SKM-1 treated with dmso at 0.1 percent for 144 hours (cell line): ENCODE measurements at regions not wholly inside any gene's neighbourhood (a gene's known extent, or its start where the extent isn't known, plus 50 kb on each side); places are given as distances from the start of the nearest gene placed in this dataset.

Source experiments
- DNase-seq: peaks from one replicate; lab custom pipeline; 2025; ENCODE audit not compliant: unreplicated experiment; lab: John Stamatoyannopoulos, UW

DNA sequence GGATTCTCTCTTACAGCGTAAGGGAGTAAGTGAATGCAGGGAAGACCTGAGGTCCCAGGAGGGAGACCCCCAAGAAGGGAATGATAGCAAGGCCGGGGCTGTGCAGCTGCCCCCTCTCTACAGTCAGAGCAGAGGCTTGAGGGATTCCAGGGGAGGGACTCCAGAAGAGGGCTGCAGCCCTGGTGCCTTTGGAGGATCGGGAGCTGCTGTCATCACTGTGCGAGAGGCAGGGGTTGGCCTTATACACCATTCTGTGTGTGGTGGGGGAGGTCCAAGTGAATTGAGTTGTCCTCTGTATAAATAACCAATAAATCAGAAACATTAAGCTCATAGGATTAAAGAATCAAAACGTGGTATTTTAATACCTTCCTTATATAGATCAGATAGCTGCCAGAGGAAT is 114.9 kb downstream of the GLI2 start:
- no peak for DNase-seq

DNA sequence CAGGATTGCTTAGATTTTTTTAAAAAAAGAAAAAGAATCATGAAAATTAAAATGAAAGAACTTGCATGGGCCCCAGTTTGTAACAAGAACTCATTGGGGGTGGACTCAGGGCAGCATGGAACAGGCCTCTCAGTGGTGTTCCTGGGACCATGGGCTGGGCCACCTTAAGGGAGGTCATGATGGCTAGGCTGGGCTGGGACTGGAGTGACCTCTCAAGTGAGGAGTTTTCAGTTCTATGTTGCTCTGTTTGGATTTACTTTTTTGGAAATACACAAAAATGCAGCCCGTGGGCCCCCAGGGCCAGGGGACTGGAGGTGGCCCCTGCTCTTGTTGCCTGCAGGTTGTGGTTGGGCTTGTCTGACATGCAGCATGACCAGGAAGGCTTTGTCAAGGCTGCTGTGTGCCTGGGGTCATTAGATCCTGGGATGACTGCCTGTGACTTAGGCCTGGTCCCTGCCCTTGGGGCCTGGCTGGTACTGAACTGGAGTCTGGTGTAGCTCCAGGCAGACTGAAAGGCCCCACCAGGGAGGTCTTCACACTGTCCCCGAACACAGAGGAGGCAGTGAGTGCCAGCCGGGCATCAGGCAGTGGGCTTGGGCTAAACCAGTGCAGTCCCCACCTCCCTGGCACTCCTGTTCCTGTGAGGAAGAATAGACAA is 115.6 kb downstream of the GLI2 start:
- no peak for DNase-seq

GRCh38 chr2:120852200-120852815 is 116.6 kb downstream of the GLI2 start:
- DNase-seq = no peak

DNA sequence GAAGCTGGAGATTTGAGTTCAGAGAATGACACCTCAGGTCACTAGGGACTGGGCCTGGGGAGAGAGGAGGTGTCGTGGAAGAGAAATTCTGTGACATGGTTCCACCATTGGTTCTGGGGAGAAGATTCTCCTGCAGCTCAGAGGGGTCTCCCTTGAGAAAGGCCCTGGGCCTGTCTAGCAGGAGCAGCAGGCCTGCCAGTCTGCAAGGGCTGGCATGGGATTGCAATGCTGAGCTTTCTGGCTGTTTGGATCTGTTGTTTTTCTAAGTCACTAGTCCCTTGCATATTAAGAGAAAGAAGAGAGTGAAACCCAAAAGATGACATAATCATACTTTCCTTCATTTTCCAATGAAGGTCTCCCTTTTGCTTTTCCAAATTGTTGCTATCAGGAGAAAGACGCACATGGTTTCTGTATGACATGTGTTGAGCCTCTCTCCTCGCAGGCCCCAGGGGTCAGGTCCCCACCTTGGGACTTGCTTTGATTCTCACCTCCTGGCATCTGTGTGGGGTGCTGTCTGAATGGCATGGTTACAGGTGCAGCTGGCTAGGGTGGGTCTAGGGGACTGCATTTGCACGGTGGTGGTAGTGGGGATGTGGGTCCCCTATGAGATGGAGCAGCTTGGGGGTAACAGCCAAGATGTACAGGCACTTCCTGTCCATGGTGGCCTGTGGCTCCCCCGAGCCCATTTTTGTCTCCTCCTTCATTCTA is 117.8 kb downstream of the GLI2 start:
- DNase-seq = no peak

DNA sequence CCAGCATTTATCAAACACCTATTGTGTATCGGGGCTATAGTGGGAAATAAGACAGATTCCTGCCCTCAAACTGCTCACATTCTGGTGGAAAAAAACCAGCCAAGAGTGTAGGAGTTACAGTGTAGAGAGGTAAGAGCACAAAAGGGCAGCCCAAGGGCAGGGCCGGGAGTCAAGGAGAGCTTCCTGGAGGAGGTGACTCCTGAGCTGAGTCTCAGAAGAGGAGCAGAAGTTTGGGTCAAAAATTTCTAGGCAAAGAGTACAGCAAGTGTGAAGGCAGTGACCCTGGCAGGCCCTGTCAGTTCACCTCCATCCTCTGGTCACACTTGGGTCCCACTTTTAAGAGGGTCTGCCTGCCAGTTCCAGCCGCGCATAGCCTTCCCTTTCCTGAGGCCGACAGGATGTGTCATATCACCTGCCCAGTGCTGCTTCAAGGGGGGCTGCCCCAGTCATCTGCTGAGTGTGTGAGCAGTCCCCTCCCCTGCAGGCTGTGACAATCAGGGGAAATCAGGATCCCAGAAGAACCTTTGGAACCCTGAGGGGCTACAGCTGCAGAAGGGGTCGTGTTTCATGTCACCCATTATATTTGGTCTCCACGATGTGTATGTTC is 118.4 kb downstream of the GLI2 start:
- no peak for DNase-seq

DNA sequence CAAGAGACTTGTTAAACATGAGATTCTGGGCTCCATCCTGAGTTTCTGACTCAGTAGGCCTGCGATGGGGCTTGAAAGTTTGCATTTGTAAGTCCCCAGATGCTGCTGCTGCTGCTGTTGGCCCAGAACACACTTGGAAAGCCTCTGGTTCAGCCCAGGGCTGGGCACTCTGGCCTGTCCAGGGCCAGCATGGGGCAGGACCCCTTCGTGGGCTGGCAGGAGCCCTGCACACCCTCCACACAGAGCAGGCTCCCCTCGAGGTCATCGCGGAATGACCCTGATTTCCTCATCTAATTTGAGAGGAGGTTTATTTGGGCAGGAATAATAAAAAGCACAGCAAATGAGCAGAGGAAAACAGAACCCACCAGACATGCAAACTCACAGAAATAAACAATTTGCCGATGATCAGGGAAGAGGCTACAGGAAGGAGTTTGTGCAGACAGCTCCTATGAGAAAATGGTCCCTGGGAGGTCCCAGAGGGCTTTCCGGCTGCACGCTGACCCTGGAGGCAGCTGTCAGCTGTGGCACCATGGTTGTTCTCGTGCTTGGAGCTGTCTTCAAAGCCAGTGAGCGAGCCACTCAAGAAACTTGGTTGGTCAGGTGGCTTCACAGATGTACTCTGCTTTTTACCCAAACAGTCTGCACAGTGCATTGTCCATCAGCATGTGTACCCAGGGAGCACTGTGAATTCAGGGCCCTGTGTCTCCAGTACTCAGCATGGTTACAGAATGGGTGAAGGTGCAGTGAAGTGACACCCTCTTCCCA is 119.3 kb downstream of the GLI2 start:
- no peak for DNase-seq

GRCh38 chr2:120855855-120856405 is 120.3 kb downstream of the GLI2 start:
- DNase-seq = no peak

GRCh38 chr2:120856421-120856862 is 120.8 kb downstream of the GLI2 start:
- DNase-seq = no peak

- DNase-seq = no peak
These were observed 121.8 kb downstream of the GLI2 start for GRCh38 chr2:120857422-120857821.

DNA sequence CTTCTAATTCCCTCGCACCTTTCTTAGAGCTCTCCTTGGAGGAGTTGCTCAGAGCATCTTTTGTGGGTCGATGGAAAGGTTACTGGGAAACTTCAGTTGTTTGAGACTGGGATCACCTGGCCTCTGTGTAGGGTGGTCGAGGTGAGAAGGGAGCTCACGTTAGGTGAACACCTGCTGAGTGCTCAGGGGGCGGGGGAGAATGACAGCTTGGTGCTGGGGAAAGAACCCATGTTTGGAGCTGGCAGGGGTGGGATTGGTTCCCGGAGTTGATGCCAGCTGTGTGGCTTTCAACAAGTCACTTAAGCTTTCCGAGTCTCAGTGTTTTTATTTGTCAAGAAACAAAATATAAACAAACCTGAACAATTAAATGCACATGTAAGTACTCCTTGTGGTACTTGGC is 122.3 kb downstream of the GLI2 start:
- DNase-seq = no peak

DNA sequence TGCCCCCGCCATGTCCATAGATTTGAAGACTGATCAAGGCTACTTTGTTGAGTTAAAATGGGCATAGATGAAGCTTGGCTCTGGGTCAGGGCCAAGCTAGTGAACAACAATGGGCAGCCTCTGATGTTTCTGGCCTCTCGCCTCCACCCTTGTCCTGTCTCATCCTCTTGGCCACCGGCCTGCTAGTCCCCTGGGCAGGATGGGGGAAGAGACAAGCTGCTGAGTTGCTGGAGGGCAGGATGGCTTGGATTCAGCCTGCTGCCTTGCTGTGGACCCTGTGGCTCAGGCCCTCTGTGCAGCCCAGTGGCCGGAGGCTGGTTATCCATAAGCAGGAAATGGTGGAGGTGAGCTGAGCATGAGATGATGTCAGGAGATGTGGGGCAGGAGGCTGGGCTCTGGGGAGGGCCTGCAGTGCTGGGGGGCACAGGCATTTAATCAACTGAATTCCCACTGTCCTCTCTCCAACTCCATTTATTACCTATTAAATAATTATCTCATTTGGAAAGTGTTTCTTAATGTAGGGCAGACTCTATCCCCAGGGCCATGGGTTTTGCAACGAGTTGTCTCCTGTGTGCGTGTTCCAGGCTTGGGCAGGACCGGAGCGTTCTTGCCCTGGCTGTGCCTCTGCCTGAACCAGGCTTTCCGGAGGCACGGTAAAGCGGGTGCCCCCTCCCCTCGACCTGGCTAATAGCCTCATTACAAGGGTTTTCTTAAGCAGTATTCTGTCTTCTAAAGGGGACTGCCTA is 122.9 kb downstream of the GLI2 start:
- no peak for DNase-seq

DNA sequence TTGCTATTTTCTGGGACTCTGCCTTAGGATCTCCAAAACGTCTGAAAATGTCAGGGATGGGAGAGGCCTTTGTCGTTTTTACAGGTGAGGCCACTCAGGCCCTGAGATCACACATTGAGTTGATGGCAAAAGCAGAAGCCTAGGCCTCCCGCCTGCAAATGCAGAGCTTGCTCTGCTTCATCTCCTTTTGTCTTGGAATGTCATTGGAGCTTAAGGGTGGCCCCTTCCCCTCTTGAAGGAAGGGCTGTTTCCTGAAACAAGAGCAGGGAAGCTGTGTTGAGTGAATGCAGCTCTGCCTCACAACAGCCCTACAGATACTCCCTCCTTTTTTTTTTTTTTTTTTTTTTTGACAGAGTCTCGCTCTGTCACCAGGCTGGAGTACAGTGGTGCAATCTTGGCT is 123.5 kb downstream of the GLI2 start:
- DNase-seq = no peak

- no peak for DNase-seq
These were observed 124.3 kb downstream of the GLI2 start for GRCh38 chr2:120859814-120860578.

GRCh38 chr2:120860579-120860922 is 124.9 kb downstream of the GLI2 start:
- DNase-seq = no peak

DNA sequence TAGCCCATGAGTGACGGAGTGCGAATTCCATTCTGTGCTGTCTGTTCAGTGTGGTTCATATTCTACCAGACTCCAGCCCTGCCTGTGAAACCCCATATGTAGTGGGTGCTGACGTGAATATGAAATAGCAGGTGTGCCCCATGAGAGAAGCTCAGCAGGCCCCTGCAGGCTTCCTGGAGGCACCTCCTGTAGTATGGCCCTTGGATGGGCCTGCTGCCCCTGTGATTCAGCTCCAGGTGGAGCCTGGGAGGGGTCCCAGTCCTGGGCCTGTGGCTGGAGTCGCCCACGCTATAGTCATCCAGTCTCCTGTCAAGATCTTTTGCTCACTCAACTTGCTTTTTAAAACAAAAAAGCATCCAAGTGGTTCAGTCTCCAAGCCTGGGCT is 125.5 kb downstream of the GLI2 start:
- no peak for DNase-seq

- DNase-seq = no peak
These were observed 126.0 kb downstream of the GLI2 start for GRCh38 chr2:120861576-120862191.

GRCh38 chr2:120862201-120863060 is 126.8 kb downstream of the GLI2 start:
- DNase-seq = no peak

GRCh38 chr2:120863146-120863545 is 127.5 kb downstream of the GLI2 start:
- no peak for DNase-seq
